GM23338 (cell line): ENCODE measurements at regions not wholly inside any gene's neighbourhood (a gene's known extent, or its start where the extent isn't known, plus 50 kb on each side); places are given as distances from the start of the nearest gene placed in this dataset.

Experiments used
- CREB1 ChIP-seq: fragments of 250-450 bp; sonication (Bioruptor Pico); IDR thresholded peaks from 2 replicates; pipeline ENCODE4 v1.5.0; 2020; ENCODE audit warnings: low read depth, mild to moderate bottlenecking, moderate library complexity
- CTCF ChIP-seq, 2 experiments: fragments of 200-600 bp in 1 of 2; sonication (generic) in 1 of 2; conservative IDR thresholded peaks; 2 replicates each; pipeline versions ENCODE4 v1.5.1 to v1.6.1; 2016 to 2017; ENCODE audit warnings: antibody characterized with exemption in 2 of 2, low read depth in 2 of 2, mild to moderate bottlenecking in 2 of 2, moderate library complexity in 1 of 2
- ETS1 ChIP-seq: IDR thresholded peaks from 2 replicates; pipeline ENCODE4 v1.6.1; 2016; ENCODE audit warnings: antibody characterized with exemption
- EZH2phosphoT487 ChIP-seq: fragments of 200-600 bp; sonication (generic); IDR thresholded peaks from one replicate; pipeline ENCODE4 v1.8.1; 2018; ENCODE audit warnings: antibody characterized with exemption; ENCODE audit not compliant: unreplicated experiment
- JUNB ChIP-seq: IDR thresholded peaks from one replicate; pipeline ENCODE4 v1.6.1; 2016; ENCODE audit warnings: antibody characterized with exemption; ENCODE audit not compliant: unreplicated experiment
- NANOG ChIP-seq: IDR thresholded peaks from 2 replicates; pipeline ENCODE4 v1.6.1; 2016; ENCODE audit warnings: antibody characterized with exemption, borderline replicate concordance
- STAT1 ChIP-seq: IDR thresholded peaks from one replicate; pipeline ENCODE4 v1.6.1; 2016; ENCODE audit warnings: antibody characterized with exemption; ENCODE audit not compliant: unreplicated experiment
- ZNF114 ChIP-seq: fragments of 250-450 bp; sonication (Bioruptor Pico); IDR thresholded peaks from 2 replicates; pipeline ENCODE4 v1.5.0; 2020; ENCODE audit warnings: mild to moderate bottlenecking, moderate library complexity
- TF ChIP-seq, protein P1 (sequence below): fragments of 250-450 bp; sonication (Bioruptor Pico); IDR thresholded peaks from 2 replicates; pipeline ENCODE4 v1.5.0; 2020; ENCODE audit warnings: mild to moderate bottlenecking, moderate library complexity

- TF ChIP-seq, protein P1, sequence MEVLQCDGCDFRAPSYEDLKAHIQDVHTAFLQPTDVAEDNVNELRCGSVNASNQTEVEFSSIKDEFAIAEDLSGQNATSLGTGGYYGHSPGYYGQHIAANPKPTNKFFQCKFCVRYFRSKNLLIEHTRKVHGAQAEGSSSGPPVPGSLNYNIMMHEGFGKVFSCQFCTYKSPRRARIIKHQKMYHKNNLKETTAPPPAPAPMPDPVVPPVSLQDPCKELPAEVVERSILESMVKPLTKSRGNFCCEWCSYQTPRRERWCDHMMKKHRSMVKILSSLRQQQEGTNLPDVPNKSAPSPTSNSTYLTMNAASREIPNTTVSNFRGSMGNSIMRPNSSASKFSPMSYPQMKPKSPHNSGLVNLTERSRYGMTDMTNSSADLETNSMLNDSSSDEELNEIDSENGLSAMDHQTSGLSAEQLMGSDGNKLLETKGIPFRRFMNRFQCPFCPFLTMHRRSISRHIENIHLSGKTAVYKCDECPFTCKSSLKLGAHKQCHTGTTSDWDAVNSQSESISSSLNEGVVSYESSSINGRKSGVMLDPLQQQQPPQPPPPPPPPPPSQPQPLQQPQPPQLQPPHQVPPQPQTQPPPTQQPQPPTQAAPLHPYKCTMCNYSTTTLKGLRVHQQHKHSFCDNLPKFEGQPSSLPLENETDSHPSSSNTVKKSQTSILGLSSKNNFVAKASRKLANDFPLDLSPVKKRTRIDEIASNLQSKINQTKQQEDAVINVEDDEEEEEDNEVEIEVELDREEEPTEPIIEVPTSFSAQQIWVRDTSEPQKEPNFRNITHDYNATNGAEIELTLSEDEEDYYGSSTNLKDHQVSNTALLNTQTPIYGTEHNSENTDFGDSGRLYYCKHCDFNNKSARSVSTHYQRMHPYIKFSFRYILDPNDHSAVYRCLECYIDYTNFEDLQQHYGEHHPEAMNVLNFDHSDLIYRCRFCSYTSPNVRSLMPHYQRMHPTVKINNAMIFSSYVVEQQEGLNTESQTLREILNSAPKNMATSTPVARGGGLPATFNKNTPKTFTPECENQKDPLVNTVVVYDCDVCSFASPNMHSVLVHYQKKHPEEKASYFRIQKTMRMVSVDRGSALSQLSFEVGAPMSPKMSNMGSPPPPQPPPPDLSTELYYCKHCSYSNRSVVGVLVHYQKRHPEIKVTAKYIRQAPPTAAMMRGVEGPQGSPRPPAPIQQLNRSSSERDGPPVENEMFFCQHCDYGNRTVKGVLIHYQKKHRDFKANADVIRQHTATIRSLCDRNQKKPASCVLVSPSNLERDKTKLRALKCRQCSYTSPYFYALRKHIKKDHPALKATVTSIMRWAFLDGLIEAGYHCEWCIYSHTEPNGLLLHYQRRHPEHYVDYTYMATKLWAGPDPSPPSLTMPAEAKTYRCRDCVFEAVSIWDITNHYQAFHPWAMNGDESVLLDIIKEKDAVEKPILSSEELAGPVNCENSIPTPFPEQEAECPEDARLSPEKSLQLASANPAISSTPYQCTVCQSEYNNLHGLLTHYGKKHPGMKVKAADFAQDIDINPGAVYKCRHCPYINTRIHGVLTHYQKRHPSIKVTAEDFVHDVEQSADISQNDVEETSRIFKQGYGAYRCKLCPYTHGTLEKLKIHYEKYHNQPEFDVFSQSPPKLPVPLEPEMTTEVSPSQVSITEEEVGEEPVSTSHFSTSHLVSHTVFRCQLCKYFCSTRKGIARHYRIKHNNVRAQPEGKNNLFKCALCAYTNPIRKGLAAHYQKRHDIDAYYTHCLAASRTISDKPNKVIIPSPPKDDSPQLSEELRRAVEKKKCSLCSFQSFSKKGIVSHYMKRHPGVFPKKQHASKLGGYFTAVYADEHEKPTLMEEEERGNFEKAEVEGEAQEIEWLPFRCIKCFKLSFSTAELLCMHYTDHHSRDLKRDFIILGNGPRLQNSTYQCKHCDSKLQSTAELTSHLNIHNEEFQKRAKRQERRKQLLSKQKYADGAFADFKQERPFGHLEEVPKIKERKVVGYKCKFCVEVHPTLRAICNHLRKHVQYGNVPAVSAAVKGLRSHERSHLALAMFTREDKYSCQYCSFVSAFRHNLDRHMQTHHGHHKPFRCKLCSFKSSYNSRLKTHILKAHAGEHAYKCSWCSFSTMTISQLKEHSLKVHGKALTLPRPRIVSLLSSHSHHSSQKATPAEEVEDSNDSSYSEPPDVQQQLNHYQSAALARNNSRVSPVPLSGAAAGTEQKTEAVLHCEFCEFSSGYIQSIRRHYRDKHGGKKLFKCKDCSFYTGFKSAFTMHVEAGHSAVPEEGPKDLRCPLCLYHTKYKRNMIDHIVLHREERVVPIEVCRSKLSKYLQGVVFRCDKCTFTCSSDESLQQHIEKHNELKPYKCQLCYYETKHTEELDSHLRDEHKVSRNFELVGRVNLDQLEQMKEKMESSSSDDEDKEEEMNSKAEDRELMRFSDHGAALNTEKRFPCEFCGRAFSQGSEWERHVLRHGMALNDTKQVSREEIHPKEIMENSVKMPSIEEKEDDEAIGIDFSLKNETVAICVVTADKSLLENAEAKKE (CRISPR knock-in tag) = no peak
- TF ChIP-seq EZH2phosphoT487 (no peak), ETS1 (no peak), NANOG (no peak), STAT1 (no peak), ZNF114 (CRISPR knock-in tag) (no peak), JUNB (no peak), CTCF (conservative IDR thresholded peaks at IDR 0.05; ENCODE audit: low read depth in 2 of 2) (no peak), CREB1 (CRISPR knock-in tag) (no peak)
Measured at GRCh38 chr9:119712325-119712724, 343.1 kb upstream of the BRINP1 start (continued).
